Calu3 (cell line): ENCODE measurements at regions not wholly inside any gene's neighbourhood (a gene's known extent, or its start where the extent isn't known, plus 50 kb on each side); places are given as distances from the start of the nearest gene placed in this dataset.

Experiments used
- BruUV-seq: library from RNA; stranded (reverse); fragments of 400-500 nt; replicated peaks from 2 replicates; lab custom pipeline; 2021; lab: Mats Ljungman, UMichigan
- CTCF ChIA-PET: fragments of 300-600 bp; sonication (Branson Sonifier 250); formaldehyde crosslinking; loops from one replicate; lab custom pipeline; 2022; ENCODE audit warnings: antibody characterized with exemption; lab: Charles Lee
- DNase-seq: peaks from one replicate; pipeline ENCODE4 v3.0.0; 2022
- H3K27ac Mint-ChIP-seq: one replicate; pipeline ENCODE4 v1.8.0; 2022; ENCODE audit warnings: mixed read lengths; ENCODE audit not compliant: unreplicated experiment
- H3K27me3 Mint-ChIP-seq: one replicate; pipeline ENCODE4 v1.8.0; 2022; ENCODE audit warnings: mixed read lengths; ENCODE audit not compliant: unreplicated experiment
- H3K36me3 Mint-ChIP-seq: one replicate; pipeline ENCODE4 v1.8.0; 2022; ENCODE audit warnings: mild to moderate bottlenecking, moderate library complexity, mixed read lengths; ENCODE audit not compliant: insufficient read depth, unreplicated experiment
- H3K4me1 Mint-ChIP-seq: one replicate; pipeline ENCODE4 v1.8.0; 2022; ENCODE audit warnings: mild to moderate bottlenecking, low read depth, mixed read lengths; ENCODE audit not compliant: unreplicated experiment
- H3K4me3 Mint-ChIP-seq: one replicate; pipeline ENCODE4 v1.8.0; 2022; ENCODE audit warnings: mild to moderate bottlenecking, low read depth, moderate library complexity, mixed read lengths; ENCODE audit not compliant: unreplicated experiment
- H3K9me3 Mint-ChIP-seq: one replicate; pipeline ENCODE4 v1.8.0; 2022; ENCODE audit warnings: low read depth, mixed read lengths; ENCODE audit not compliant: unreplicated experiment
- intact Hi-C: fragments of 100-400 bp; cut with micrococcal nuclease; formaldehyde crosslinking; loops from one replicate; pipeline ENCODE4 v1.10.0; 2022; ENCODE audit not compliant: unreplicated experiment
- TF ChIP-seq, protein P1 (sequence below): fragments of 200-600 bp; IDR thresholded peaks from one replicate; pipeline ENCODE4 v1.8.0; 2022; ENCODE audit warnings: antibody characterized with exemption; ENCODE audit not compliant: unreplicated experiment

DNA sequence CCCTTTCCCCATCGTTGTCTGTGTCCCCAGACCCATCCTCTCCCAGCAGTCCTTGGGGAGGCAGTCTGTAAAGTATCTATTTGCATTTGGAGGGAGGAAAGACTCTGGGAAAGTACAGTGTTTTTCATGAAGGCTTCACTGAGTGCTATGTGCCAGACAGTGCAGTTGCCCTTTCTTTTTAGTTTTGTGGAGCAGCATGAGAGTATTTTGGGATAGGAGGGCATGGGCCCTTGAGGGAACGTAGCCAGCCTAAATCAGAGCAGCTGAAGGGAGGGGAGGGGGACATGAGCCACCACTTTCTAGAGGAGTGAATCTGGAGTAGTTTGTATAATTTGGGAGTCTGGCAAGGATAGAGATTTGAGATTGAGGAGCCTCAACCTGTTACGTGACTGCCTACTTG is 404.0 kb upstream of the KAZN start:
- Mint-ChIP-seq H3K4me1 (no peaks in the 10 kb centered on the region), H3K27me3 (no peaks in the 10 kb centered on the region), H3K27ac (no peak overlapping the region), H3K9me3 (peaks cover 11% of the 10 kb centered on the region), H3K36me3 (no peaks in the 10 kb centered on the region), H3K4me3 (no peak overlapping the region)
- no peak for DNase-seq
- TF ChIP-seq, protein P1, sequence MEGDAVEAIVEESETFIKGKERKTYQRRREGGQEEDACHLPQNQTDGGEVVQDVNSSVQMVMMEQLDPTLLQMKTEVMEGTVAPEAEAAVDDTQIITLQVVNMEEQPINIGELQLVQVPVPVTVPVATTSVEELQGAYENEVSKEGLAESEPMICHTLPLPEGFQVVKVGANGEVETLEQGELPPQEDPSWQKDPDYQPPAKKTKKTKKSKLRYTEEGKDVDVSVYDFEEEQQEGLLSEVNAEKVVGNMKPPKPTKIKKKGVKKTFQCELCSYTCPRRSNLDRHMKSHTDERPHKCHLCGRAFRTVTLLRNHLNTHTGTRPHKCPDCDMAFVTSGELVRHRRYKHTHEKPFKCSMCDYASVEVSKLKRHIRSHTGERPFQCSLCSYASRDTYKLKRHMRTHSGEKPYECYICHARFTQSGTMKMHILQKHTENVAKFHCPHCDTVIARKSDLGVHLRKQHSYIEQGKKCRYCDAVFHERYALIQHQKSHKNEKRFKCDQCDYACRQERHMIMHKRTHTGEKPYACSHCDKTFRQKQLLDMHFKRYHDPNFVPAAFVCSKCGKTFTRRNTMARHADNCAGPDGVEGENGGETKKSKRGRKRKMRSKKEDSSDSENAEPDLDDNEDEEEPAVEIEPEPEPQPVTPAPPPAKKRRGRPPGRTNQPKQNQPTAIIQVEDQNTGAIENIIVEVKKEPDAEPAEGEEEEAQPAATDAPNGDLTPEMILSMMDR, result no peak
- intact Hi-C loops, result no loop called here
- CTCF ChIA-PET, result no interaction called here
- BruUV-seq, result no TSS peak

DNA sequence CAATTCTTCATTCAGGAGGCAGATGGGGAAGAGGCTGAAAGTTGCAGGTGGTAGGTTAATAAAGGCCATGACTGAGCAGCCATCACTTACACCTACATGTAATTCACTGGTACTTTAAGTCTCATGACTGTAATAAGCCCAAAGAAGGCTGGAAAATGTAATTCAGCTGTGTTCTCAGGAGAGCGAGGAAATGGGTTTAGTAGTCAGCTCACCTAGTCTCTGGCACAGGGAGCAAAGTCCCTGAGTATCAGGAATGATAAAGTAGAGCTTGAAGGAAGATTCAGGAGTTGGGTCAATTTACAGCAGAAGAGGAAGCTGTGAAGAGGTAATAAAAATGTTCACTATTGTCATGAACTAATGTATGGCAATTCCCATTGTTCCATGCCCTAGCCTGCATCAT is 393.4 kb upstream of the KAZN start:
- H3K36me3 Mint-ChIP-seq, result no peaks in the 10 kb centered on the region
- H3K4me1 Mint-ChIP-seq, result no peaks in the 10 kb centered on the region
- no peaks in the 10 kb centered on the region for H3K27me3 Mint-ChIP-seq
- no peak overlapping the region for H3K27ac Mint-ChIP-seq
- no peak for DNase-seq
- intact Hi-C loops, result no loop called here
- CTCF ChIA-PET, result no interaction called here
- no TSS peak for BruUV-seq
- H3K9me3 Mint-ChIP-seq, result peaks cover 4% of the 10 kb centered on the region
- TF ChIP-seq, protein P1, result no peak
- no peak overlapping the region for H3K4me3 Mint-ChIP-seq

DNA sequence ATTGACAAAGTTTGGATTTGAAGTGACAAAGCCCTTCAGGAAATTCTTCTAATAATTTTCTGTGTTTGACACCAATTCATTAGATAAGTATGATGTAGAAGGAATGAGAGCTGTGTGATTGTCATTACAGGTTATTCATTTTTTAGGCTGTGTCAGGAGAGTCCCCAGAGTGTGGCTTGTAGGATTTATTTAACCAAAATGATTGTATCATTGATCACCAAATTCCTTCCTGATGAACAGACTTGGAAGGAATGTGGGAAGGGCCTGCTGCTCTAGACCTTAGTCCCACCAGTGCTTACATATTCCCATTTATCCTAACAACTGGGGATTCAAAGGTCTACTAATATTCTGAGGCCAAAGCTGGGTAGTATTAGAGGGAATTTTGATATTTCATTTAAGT is 383.3 kb upstream of the KAZN start:
- no peak overlapping the region for H3K27ac Mint-ChIP-seq
- DNase-seq, result no peak
- BruUV-seq, result no TSS peak
- intact Hi-C loops, result no loop called here
- TF ChIP-seq, protein P1, result no peak
- peaks cover 21% of the 10 kb centered on the region for H3K9me3 Mint-ChIP-seq
- H3K27me3 Mint-ChIP-seq, result no peaks in the 10 kb centered on the region
- H3K36me3 Mint-ChIP-seq, result no peaks in the 10 kb centered on the region
- no peak overlapping the region for H3K4me3 Mint-ChIP-seq
- CTCF ChIA-PET, result no interaction called here
- H3K4me1 Mint-ChIP-seq, result no peaks in the 10 kb centered on the region

DNA sequence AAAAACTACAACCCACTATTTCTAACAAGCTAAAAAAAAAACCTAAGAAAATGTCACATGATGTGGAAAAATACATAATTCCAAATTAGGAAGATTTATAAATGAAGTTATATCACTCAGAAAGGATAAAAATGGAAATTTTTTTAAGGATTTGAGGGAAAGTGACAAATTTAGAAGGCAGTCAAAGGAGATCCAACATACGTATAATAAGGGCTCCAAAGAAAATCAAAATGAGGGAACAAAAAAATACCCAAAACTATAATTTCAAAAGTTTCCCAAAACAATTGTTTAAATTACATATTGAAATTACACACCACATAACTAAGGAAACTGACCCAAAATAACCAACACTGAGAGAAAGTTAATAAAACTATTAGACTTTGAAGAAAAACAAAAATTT is 381.1 kb upstream of the KAZN start:
- CTCF ChIA-PET, result no interaction called here
- Mint-ChIP-seq H3K4me1 (no peaks in the 10 kb centered on the region), H3K36me3 (no peaks in the 10 kb centered on the region), H3K27me3 (no peaks in the 10 kb centered on the region), H3K9me3 (peaks cover 20% of the 10 kb centered on the region), H3K4me3 (no peak overlapping the region), H3K27ac (no peak overlapping the region)
- DNase-seq, result no peak
- TF ChIP-seq, protein P1, result no peak
- intact Hi-C loops, result no loop called here
- no TSS peak for BruUV-seq
